NCI-H526 treated with DMSO at 0.1 percent for 48 hours (cell line): ENCODE measurements at regions not wholly inside any gene's neighbourhood (a gene's known extent, or its start where the extent isn't known, plus 50 kb on each side); places are given as distances from the start of the nearest gene placed in this dataset.
"Not testable (repeated sequence)": the region's sequence is repeated elsewhere in the genome, so short reads cannot be mapped to it uniquely, and the experiment has no call there.

ENCODE experiments used
- DNase-seq: peaks from one replicate; lab custom pipeline; 2025; lab: John Stamatoyannopoulos, UW

GRCh38 chr6:78666764-78667163, 200.6 kb upstream of the IRAK1BP1 start:
- no peak for DNase-seq

GRCh38 chr6:78670156-78670555, 197.2 kb upstream of the IRAK1BP1 start:
- DNase-seq, result no peak

GRCh38 chr6:78670802-78671201, 196.5 kb upstream of the IRAK1BP1 start:
- DNase-seq, result no peak

GRCh38 chr6:78676069-78677007, 191.0 kb upstream of the IRAK1BP1 start:
- not testable (repeated sequence) for DNase-seq

- DNase-seq, result no peak
Observed at GRCh38 chr6:78688668-78689067, 178.7 kb upstream of the IRAK1BP1 start.

GRCh38 chr6:78693835-78694234, 173.5 kb upstream of the IRAK1BP1 start:
- DNase-seq, result no peak

GRCh38 chr6:78694628-78695027, 172.7 kb upstream of the IRAK1BP1 start:
- not testable (repeated sequence) for DNase-seq

GRCh38 chr6:78700991-78701390, 166.4 kb upstream of the IRAK1BP1 start:
- no peak for DNase-seq

GRCh38 chr6:78701407-78701806, 165.9 kb upstream of the IRAK1BP1 start:
- DNase-seq, result no peak

- DNase-seq, result no peak
Observed at GRCh38 chr6:78709021-78709420, 158.3 kb upstream of the IRAK1BP1 start.

GRCh38 chr6:78713564-78713963, 153.8 kb upstream of the IRAK1BP1 start:
- DNase-seq, result no peak

- no peak for DNase-seq
Observed at GRCh38 chr6:78744144-78744543, 123.2 kb upstream of the IRAK1BP1 start.

- DNase-seq, result no peak
Observed at GRCh38 chr6:78746457-78746856, 120.9 kb upstream of the IRAK1BP1 start.

GRCh38 chr6:78749326-78749725, 118.0 kb upstream of the IRAK1BP1 start:
- no peak for DNase-seq

- not testable (repeated sequence) for DNase-seq
Observed at GRCh38 chr6:78758297-78758798, 109.0 kb upstream of the IRAK1BP1 start.

- DNase-seq, result no peak
Observed at GRCh38 chr6:78768271-78768670, 99.1 kb upstream of the IRAK1BP1 start.

- DNase-seq, result no peak
Observed at GRCh38 chr6:78770765-78771164, 96.6 kb upstream of the IRAK1BP1 start.

GRCh38 chr6:78771586-78771985, 95.8 kb upstream of the IRAK1BP1 start:
- DNase-seq, result no peak

GRCh38 chr6:78781001-78781400, 86.3 kb upstream of the IRAK1BP1 start:
- no peak for DNase-seq

GRCh38 chr6:78783366-78783765, 84.0 kb upstream of the IRAK1BP1 start:
- DNase-seq, result not testable (repeated sequence)

GRCh38 chr6:78797270-78797669, 70.1 kb upstream of the IRAK1BP1 start:
- no peak for DNase-seq

- DNase-seq, result no peak
Observed at GRCh38 chr6:78799682-78800081, 67.7 kb upstream of the IRAK1BP1 start.

- not testable (repeated sequence) for DNase-seq
Observed at GRCh38 chr6:78806792-78807191, 60.6 kb upstream of the IRAK1BP1 start.
